ENCODE measurements at regions not wholly inside any gene's neighbourhood (a gene's known extent, or its start where the extent isn't known, plus 50 kb on each side); places are given as distances from the start of the nearest gene placed in this dataset.

DNA sequence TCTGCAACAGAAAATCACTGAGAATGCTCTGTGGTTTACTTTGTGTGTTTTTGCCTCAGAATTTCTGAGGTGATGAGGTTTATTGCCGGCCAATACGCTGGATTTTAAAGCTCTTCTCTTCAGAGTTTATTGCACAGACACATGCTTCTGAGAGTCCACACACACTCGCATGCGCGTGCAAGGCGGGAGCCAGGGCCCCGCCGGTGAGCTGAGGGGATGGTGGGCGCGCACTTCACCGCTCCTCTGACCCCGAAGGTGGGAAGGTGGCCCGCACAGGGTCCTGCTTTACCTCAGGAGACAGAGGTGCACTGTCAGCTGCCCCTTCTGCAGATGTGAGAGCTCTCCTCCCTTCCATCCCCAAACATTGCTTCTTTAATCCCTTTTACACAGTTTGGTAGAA, 158.4 kb upstream of the MAGI3 start:
- intact Hi-C loops (cut with micrococcal nuclease; ENCODE audit: unreplicated experiment) = loop anchor here (10.0 kb wide), 1 partner anchor 87 kb away; no protein-coding TSS in a partner anchor
- DNase-seq = no peak
- H3K4me1 Mint-ChIP-seq (ENCODE audit: low read depth, unreplicated experiment) = no peaks in the 10 kb centered on the region
- CTCF ChIA-PET = no interaction called here
- no peak overlapping the region for H3K4me3 Mint-ChIP-seq (ENCODE audit: low read depth, unreplicated experiment)
- H3K36me3 Mint-ChIP-seq (ENCODE audit: insufficient read depth, unreplicated experiment) = no peaks in the 10 kb centered on the region
- H3K27me3 Mint-ChIP-seq (ENCODE audit: unreplicated experiment) = no peaks in the 10 kb centered on the region
- BruUV-seq (replicated peaks) = no TSS peak
- TF ChIP-seq, protein P1, sequence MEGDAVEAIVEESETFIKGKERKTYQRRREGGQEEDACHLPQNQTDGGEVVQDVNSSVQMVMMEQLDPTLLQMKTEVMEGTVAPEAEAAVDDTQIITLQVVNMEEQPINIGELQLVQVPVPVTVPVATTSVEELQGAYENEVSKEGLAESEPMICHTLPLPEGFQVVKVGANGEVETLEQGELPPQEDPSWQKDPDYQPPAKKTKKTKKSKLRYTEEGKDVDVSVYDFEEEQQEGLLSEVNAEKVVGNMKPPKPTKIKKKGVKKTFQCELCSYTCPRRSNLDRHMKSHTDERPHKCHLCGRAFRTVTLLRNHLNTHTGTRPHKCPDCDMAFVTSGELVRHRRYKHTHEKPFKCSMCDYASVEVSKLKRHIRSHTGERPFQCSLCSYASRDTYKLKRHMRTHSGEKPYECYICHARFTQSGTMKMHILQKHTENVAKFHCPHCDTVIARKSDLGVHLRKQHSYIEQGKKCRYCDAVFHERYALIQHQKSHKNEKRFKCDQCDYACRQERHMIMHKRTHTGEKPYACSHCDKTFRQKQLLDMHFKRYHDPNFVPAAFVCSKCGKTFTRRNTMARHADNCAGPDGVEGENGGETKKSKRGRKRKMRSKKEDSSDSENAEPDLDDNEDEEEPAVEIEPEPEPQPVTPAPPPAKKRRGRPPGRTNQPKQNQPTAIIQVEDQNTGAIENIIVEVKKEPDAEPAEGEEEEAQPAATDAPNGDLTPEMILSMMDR (IDR thresholded peaks at IDR 0.05; ENCODE audit: unreplicated experiment) = no peak
- H3K27ac Mint-ChIP-seq (ENCODE audit: unreplicated experiment) = no peak overlapping the region
- H3K9me3 Mint-ChIP-seq (ENCODE audit: low read depth, unreplicated experiment) = no peaks in the 10 kb centered on the region

DNA sequence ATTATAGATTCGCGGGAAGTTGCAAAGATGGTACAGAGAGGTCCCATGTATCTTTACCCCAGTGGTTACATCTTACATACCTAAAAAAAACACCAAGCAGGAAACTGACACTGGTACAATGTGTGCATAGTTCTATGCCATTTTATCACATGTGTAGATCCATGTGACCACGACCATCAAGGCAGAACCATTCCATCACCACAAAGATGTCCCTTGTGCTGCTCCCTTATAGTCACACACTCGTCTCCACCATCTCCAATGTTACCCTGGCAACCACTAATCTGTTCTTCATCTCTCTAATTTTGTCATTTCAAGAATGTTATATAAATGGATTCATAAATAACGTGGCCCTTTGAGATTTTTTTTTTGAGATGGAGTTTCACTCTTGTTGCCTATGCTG, 156.9 kb upstream of the MAGI3 start:
- no peak for DNase-seq
- intact Hi-C loops (cut with micrococcal nuclease; ENCODE audit: unreplicated experiment) = loop anchor here (10.0 kb wide), 1 partner anchor 89 kb away; no protein-coding TSS in a partner anchor
- no TSS peak for BruUV-seq (replicated peaks)
- TF ChIP-seq, protein P1 (IDR thresholded peaks at IDR 0.05; ENCODE audit: unreplicated experiment) = no peak
- Mint-ChIP-seq H3K27ac (ENCODE audit: unreplicated experiment) (no peak overlapping the region), H3K9me3 (ENCODE audit: low read depth, unreplicated experiment) (no peaks in the 10 kb centered on the region), H3K27me3 (ENCODE audit: unreplicated experiment) (no peaks in the 10 kb centered on the region), H3K4me1 (ENCODE audit: low read depth, unreplicated experiment) (no peaks in the 10 kb centered on the region), H3K36me3 (ENCODE audit: insufficient read depth, unreplicated experiment) (no peaks in the 10 kb centered on the region), H3K4me3 (ENCODE audit: low read depth, unreplicated experiment) (no peak overlapping the region)
- CTCF ChIA-PET = interaction anchor here (0.6 kb wide), 1 partner anchor 249 kb away, joined by 4 read pairs; no protein-coding TSS in a partner anchor

DNA sequence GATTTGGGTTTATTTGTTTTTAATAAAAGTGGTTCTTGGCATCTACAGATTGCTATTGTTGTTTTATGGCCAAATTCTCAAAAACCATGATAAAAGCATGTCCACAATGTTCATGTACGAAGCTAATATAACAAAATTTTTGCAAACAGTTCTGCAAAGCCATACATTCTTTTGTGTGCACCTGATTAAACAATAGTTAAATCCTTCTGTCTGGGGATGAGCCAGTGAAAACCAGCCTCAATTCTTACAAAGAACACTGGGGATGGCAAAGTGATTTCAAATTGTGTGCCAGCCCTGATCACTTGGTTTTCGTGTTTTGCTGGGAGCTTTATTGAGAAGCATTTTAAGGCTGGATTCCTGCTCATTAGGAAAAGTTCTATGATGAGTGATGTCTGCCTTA, 149.1 kb upstream of the MAGI3 start:
- no peak overlapping the region for H3K4me3 Mint-ChIP-seq (ENCODE audit: low read depth, unreplicated experiment)
- TF ChIP-seq, protein P1 (IDR thresholded peaks at IDR 0.05; ENCODE audit: unreplicated experiment) = no peak
- peaks cover 5% of the 10 kb centered on the region for H3K36me3 Mint-ChIP-seq (ENCODE audit: insufficient read depth, unreplicated experiment)

DNA sequence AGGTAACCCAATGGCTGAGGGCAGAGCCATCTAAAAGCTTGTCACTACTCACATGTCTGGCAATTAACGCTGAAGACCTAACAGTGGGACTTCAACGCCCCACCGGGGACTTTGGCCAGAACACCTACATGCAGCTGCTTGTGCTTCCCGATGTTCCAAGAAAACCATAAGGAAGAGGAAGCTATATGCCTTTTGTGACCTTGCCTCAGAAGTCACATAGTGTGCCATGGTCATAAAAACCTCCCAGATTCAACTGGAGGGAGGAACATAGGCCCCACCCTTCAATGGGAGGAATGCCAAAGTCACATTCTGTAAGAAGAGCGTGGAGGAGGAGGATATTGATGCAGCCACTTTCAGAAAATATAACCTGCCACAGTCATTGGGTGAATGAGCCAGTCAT, 147.8 kb upstream of the MAGI3 start:
- CTCF ChIA-PET = interaction anchor here (0.6 kb wide), 1 partner anchor 73 kb away, joined by 3 read pairs; no protein-coding TSS in a partner anchor
- DNase-seq = no peak
- Mint-ChIP-seq H3K27ac (ENCODE audit: unreplicated experiment) (no peak overlapping the region), H3K36me3 (ENCODE audit: insufficient read depth, unreplicated experiment) (peaks cover 5% of the 10 kb centered on the region), H3K9me3 (ENCODE audit: low read depth, unreplicated experiment) (no peaks in the 10 kb centered on the region), H3K4me1 (ENCODE audit: low read depth, unreplicated experiment) (peaks cover 4% of the 10 kb centered on the region), H3K27me3 (ENCODE audit: unreplicated experiment) (no peaks in the 10 kb centered on the region), H3K4me3 (ENCODE audit: low read depth, unreplicated experiment) (no peak overlapping the region)
- BruUV-seq (replicated peaks) = no TSS peak
- intact Hi-C loops (cut with micrococcal nuclease; ENCODE audit: unreplicated experiment) = no loop called here
- TF ChIP-seq, protein P1 (IDR thresholded peaks at IDR 0.05; ENCODE audit: unreplicated experiment) = no peak

More for the DNA sequence above, 149.1 kb upstream of the MAGI3 start:
- intact Hi-C loops (cut with micrococcal nuclease; ENCODE audit: unreplicated experiment) = no loop called here
- Mint-ChIP-seq H3K9me3 (ENCODE audit: low read depth, unreplicated experiment) (no peaks in the 10 kb centered on the region), H3K27ac (ENCODE audit: unreplicated experiment) (no peak overlapping the region), H3K4me1 (ENCODE audit: low read depth, unreplicated experiment) (no peaks in the 10 kb centered on the region), H3K27me3 (ENCODE audit: unreplicated experiment) (no peaks in the 10 kb centered on the region)
- CTCF ChIA-PET = no interaction called here
- no TSS peak for BruUV-seq (replicated peaks)
- no peak for DNase-seq

All from Calu3 (cell line).